ENCODE measurements at regions not wholly inside any gene's neighbourhood (a gene's known extent, or its start where the extent isn't known, plus 50 kb on each side); places are given as distances from the start of the nearest gene placed in this dataset.

GRCh38 chr1:172946814-172947507 is 103.8 kb downstream of the TNFSF18 start:
- DNase-seq (ENCODE audit: low read depth in 4 of 4, low spot score in 1 of 4), result no peak

- DNase-seq (ENCODE audit: low read depth in 4 of 4, low spot score in 1 of 4), result no peak
Measured at GRCh38 chr1:172948457-172948856, 102.3 kb downstream of the TNFSF18 start.

- DNase-seq (ENCODE audit: low read depth in 4 of 4, low spot score in 1 of 4), result no peak
Measured at GRCh38 chr1:172949096-172949495, 101.6 kb downstream of the TNFSF18 start.

GRCh38 chr1:172950528-172950927 is 100.2 kb downstream of the TNFSF18 start:
- DNase-seq (ENCODE audit: low read depth in 4 of 4, low spot score in 1 of 4), result no peak

- DNase-seq (ENCODE audit: low read depth in 4 of 4, low spot score in 1 of 4), result no peak
Measured at GRCh38 chr1:172951730-172952365, 98.9 kb downstream of the TNFSF18 start.

- DNase-seq (ENCODE audit: low read depth in 4 of 4, low spot score in 1 of 4), result no peak
Measured at GRCh38 chr1:172952516-172952915, 98.2 kb downstream of the TNFSF18 start.

- DNase-seq (ENCODE audit: low read depth in 4 of 4, low spot score in 1 of 4), result no peak
Measured at GRCh38 chr1:172954476-172955150, 96.1 kb downstream of the TNFSF18 start.

- no peak for DNase-seq (ENCODE audit: low read depth in 4 of 4, low spot score in 1 of 4)
Measured at GRCh38 chr1:172955161-172955815, 95.5 kb downstream of the TNFSF18 start.

GRCh38 chr1:172956871-172957270 is 93.9 kb downstream of the TNFSF18 start:
- no peak for DNase-seq (ENCODE audit: low read depth in 4 of 4, low spot score in 1 of 4)

GRCh38 chr1:172957491-172957890 is 93.2 kb downstream of the TNFSF18 start:
- DNase-seq (ENCODE audit: low read depth in 4 of 4, low spot score in 1 of 4), result no peak

GRCh38 chr1:172959571-172959970 is 91.2 kb downstream of the TNFSF18 start:
- DNase-seq (ENCODE audit: low read depth in 4 of 4, low spot score in 1 of 4), result no peak

- DNase-seq (ENCODE audit: low read depth in 4 of 4, low spot score in 1 of 4), result no peak
Measured at GRCh38 chr1:172960019-172960418, 90.7 kb downstream of the TNFSF18 start.

GRCh38 chr1:172960454-172961208 is 90.1 kb downstream of the TNFSF18 start:
- DNase-seq (ENCODE audit: low read depth in 4 of 4, low spot score in 1 of 4), result no peak

GRCh38 chr1:172964864-172965263 is 85.9 kb downstream of the TNFSF18 start:
- no peak for DNase-seq (ENCODE audit: low read depth in 4 of 4, low spot score in 1 of 4)

GRCh38 chr1:172966844-172967540 is 83.7 kb downstream of the TNFSF18 start:
- no peak for DNase-seq (ENCODE audit: low read depth in 4 of 4, low spot score in 1 of 4)

GRCh38 chr1:172967936-172968335 is 82.8 kb downstream of the TNFSF18 start:
- no peak for DNase-seq (ENCODE audit: low read depth in 4 of 4, low spot score in 1 of 4)

- DNase-seq (ENCODE audit: low read depth in 4 of 4, low spot score in 1 of 4), result no peak
Measured at GRCh38 chr1:172969611-172970010, 81.1 kb downstream of the TNFSF18 start.

GRCh38 chr1:172970186-172970585 is 80.6 kb downstream of the TNFSF18 start:
- no peak for DNase-seq (ENCODE audit: low read depth in 4 of 4, low spot score in 1 of 4)

- no peak for DNase-seq (ENCODE audit: low read depth in 4 of 4, low spot score in 1 of 4)
Measured at GRCh38 chr1:172971241-172971640, 79.5 kb downstream of the TNFSF18 start.

- no peak for DNase-seq (ENCODE audit: low read depth in 4 of 4, low spot score in 1 of 4)
Measured at GRCh38 chr1:172972258-172972657, 78.5 kb downstream of the TNFSF18 start.

Data from stimulated activated CD4-positive, alpha-beta T cell treated with anti-CD3 and anti-CD28 coated beads, Interleukin-1b, Interleukin-23, amount 100 ng/mL, for 24 hours (primary cell).